22Rv1 (cell line): ENCODE measurements at regions not wholly inside any gene's neighbourhood (a gene's known extent, or its start where the extent isn't known, plus 50 kb on each side); places are given as distances from the start of the nearest gene placed in this dataset.

Experiments
- H3K27ac ChIP-seq: fragments of 450-650 bp; 2 replicates; pipeline ENCODE4 v1.5.1; 2017
- CTCF ChIP-seq: fragments of 450-650 bp; IDR thresholded peaks from 2 replicates; pipeline ENCODE4 v1.5.1; 2017; ENCODE audit warnings: mild to moderate bottlenecking
- ZFX ChIP-seq: fragments of 450-650 bp; IDR thresholded peaks from 2 replicates; pipeline ENCODE4 v1.6.1; 2017; ENCODE audit warnings: antibody characterized with exemption, borderline replicate concordance

DNA sequence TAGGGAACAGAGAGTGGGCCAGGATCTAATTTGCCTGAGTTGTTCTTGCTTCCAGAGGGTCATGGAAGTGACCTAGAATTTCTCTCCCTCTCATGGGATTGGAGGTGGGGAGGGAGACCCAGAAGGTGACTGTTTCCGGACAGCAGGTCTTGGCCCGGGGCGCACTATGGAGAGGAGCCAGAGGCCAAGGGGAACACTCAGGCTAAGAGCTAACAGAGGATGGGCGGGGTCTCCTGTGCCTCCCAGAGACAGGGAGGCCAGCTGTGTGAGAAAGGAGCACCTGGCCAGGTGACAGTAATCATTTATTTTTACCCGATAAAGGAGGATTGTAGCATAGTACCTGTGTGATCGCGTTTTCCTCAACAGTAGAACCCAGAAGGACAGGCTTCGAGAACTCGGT, 50.9 kb upstream of the ANKH start:
- TF ChIP-seq CTCF (no peak), ZFX (no peak)
- H3K27ac ChIP-seq, result no peak overlapping the region
